Inflammatory macrophage treated with lipopolysaccharide for 1 hour (primary cell): ENCODE measurements at regions not wholly inside any gene's neighbourhood (a gene's known extent, or its start where the extent isn't known, plus 50 kb on each side); places are given as distances from the start of the nearest gene placed in this dataset.
A peak's percentile ranks its signal among the peaks of the same experiment; 100 is the strongest.

Source experiments
- DNase-seq, 2 donors: peaks; one replicate each; pipeline ENCODE4 v3.0.0-alpha.2; 2020 to 2022

DNA sequence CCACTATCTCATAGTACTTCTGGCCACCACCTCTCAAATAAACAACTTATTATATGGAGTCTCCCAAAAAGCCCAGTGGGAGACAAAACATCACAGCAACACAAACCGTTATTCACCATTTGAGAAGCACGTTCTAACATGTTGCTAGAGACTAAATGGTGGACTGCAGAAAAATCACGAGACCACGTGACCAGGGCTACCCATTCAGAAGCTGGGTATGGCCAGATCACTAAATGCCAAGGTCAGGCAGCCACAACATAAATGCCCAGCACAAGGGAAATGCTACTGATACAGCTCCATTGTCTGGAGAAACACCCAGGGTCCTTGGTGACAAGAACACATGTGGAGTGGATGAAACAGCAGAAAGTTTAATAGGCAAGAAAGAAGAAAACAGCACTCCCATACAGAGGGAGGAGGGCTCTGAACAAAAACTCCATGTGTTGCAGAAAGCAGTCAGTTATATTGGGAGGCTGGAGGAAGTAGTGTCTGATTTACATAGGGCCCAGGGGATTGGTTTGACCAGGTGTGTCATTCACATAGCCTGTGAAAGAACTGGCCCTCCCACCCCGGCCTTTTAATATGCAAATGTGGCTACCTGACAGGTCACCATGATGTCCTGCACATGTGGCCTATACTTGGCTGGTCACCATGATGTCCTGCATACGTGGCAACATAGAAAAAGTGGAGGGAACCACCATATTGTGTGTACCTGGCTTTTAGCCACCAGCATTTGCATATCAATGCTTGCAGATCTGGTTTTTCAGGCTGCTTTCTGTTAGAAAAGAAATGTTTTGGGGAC is 97.2 kb downstream of the TRIM36 start:
- DNase-seq, result no peak

DNA sequence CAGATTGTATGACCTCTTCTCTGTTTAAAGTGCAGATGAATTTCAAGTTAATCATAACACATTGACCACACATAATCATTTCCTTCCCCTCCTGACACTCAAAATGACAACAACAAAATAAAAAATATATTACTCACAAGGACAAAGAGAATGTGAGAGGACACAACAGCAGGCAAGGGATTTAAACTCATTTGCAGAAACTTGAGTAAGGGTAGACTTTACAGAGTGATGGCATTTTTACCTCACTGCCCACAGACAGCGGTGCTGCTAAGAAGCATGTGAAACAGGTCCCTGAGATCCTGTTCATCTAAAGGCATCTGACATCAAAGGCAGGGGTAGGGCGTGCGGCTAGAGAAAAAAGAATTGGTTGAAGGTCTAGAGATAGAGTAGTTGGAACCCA is 99.0 kb downstream of the TRIM36 start:
- no peak for DNase-seq

DNA sequence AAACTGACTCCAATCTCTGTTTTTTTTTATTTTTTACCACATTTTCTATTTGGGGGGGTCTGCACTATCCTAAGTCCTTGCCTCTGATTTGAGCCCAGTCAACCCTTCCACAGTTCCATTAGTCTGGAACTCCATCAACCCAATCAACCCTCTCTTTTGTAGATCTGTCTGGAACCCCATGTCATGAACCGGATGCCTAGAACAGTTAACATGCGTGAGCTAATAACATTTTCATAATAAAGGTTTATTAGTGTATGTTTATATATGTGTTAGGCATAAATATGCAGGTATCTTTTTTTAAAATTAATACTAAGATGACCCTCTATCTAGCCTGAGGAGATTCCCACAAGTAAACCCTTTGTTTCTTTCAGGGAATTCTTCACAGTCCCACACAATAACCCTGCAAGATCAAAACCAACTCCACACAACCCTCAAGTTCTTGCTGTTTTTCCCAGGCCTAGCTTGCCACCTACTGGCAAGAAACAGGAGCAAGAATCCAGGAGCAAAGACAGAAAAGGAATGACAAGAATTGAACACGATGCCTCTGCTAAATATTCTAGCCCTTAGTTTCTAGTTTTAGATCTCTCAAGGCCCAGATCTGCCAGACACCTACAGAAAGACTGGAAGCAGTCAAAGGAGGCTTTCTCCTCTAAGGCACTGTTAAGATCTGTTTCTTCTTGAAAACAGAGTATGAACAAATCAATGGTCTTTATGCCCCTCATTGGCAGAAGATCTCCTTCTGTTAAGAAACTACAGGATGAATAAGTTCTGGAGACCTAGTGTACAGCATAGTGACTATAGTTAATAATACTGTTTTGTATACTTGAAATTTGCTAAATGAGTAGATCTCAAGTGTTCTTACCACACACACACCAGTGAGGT is 100.4 kb downstream of the TRIM36 start:
- peak; percentile 32 to 35 for DNase-seq

DNA sequence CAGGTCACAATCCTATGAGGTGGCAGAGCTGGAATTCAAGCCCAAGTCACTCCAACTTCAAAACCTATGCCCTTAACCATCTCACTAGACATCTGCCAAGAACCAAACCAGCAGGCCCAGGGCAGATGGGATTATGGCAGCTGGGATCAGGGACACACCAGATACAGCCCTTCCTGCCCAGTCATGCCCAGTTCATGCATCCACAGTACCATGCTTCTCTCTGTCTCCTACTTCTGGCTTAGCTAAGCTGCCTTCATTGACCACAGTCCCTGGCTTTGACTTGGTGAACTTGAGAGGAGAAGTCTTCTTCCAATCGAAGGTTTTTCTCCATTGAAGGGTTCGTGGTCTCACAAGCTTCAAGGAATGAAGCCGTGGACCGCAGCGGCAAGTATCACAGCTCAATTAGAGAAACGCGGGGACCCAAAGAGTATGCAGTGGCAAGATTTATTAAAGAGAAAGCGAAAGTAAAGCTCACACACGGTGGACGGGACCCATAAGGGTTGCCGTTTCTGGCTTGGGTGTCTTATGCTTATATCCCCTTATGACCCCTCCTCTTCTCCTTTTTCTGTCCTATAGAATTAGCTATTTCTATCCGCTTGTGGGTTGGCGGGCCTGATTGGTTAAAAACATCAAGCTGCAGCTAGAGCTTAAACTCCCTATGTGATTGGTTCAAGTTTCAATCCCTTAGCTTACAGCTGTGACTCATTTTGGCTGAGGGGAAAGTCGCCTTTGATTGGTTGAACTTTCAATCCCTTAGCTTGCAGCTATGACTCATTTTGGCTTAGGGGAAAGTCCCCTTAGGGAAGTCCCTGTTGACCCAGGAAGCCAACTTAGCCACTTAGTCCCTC is 101.2 kb downstream of the TRIM36 start:
- peak; percentile 53 to 65 for DNase-seq

DNA sequence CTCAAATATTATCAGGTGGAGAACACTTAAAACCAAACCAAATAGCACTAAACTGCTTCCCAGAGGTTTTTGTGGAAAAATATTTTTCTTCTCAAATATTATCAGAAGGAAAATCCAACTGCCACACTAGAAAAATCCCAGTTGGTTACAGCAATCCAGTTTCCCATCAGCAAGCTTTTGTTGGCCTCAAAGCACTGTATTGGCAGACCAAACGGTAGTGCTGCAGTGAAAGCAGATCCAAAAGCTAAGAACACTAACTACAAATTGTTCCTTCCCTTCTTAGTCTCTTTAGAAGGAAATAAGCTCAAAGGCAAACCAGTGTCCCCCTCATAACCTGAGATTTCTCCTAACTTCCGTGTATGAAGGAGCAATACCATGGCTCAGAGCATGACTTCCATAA is 105.3 kb downstream of the TRIM36 start:
- DNase-seq, result no peak

DNA sequence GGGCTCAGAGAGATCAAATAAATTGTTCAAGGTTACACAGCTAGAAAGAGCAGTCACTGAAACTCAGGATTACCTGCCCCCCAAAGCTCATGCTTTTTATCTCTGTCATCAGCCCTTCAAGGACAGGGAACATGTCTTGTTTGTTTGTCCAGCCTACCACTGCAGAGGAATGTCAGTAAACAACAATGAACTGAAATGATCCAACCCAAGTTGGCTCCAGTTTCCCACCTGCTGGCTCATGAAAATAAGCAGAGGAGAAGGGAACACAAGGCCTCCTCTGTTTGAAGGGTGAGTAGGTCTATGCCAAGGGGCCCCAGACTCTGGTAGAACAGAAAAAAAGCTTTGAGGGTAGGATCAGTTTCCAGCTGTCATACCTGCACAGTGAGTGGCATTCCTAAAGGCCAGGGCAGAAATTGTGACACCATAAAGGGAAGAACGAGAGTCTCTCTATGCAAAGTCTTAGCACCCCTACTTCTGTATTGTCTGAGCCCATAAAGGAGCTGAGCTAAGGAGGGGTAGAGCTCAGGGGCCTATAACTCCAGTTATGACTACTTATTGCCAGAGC is 115.2 kb downstream of the TRIM36 start:
- no peak for DNase-seq

DNA sequence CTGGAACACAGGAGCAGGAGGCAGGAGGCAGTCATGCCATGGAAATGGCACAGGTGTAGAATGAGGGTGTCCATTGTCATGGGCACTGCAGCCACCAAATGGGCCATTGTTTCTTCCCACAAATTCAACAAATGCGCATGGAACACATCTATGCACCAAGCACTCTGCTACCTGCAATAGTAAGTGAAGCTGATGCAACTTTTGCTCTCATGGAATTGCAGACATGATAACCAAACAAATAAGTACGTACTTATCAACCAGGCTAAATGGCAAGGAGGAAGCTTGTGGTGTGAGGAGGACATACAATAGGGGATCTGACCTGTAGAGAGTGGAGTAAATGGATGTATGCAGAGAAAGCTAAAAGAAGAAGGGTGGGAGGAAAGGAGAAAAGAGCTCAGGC is 116.8 kb downstream of the TRIM36 start:
- no peak for DNase-seq

DNA sequence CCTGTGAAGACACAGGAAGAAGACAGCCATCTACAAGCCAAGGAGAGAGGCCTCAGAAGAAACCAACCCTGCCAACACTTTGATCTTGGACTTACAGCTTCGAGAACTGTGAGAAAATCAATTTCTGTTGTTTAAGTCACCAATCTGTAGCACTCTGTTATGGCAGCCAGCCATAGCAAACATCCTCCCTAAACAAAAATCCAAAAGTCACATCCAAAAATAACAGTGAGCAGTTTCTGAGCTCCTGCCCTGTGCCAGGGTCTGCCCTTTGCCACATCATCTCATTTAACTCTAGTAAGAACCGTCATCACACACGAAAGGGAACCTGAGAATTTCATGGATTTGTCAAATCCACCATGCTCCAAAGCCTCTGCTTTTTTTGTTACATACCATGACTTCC is 118.8 kb downstream of the TRIM36 start:
- no peak for DNase-seq

DNA sequence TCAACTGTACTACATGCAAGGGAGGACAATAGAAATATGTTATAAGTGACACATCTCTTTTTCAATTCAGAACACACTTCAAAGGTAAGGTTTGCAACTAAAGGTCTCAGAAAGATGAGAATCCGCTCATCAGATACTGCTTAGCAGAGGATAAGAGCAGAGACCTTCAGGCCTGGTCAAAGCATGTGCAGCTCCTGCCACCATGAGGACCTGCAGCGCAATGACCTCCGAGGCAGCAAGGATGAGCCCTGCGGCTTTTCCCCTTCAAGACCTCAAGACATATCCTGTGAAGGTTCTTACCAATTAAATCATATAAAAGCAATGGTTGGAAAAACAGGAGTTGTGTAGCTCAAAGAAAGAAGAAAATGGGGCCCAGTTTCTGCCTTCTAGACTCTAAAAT is 135.8 kb downstream of the TRIM36 start:
- DNase-seq, result peak; percentile 0 to 5

DNA sequence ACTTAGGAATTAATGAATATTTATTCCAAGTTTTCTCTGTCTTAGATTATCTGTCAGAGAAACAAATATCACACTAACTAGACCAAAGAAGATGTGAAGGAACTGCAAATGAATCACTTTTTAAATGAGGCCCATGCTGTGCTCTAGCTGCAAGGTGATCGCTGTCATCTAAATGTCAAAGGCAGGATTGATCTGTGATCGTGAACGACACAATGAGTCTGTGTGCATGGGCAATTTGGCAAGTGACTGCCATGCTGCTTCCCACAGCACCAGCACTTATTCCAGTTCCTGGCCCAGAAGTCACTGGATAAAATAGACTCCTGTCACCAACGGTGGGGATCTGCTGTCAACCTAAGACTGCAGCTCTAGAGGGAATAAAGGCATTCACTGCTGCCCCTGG is 141.2 kb downstream of the TRIM36 start:
- no peak for DNase-seq

DNA sequence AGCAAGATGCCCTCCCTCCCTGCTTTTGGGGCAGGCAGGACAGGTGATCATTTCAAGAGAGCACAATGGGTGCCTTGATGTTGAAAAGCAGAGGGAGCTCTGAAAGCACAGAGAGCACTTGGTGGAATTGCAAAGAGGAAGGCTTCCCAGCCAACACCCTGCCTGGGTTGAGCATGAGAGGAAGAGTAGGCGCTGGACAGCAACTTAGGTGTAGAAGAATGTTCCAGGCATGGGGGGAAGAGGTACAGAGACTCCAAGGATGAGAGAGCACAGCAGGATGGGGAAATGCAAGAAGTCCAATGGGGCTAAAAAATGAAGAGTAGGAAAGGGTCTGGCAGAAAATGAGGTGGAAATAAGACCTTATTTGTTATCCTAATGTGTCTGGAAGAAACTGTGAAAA is 144.8 kb downstream of the TRIM36 start:
- DNase-seq, result no peak

DNA sequence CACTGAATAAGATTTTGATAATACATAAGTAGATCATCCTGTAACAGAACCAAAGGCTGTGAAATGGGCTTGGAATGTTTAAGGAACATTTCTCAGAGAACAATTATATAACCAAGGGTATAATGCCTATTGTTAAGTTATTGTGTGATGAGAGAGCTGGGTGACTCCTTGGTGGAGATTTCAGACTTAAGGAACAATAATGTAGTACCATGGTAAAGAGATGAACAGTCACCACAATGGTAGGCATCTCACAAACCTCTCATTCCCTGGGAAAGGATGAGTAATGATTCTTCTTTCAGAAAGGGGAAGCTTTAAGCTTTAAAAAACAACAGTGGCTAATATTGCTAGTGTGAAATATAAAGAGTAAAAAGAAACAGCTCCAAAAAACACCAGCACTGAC is 147.4 kb downstream of the TRIM36 start:
- DNase-seq, result no peak

DNA sequence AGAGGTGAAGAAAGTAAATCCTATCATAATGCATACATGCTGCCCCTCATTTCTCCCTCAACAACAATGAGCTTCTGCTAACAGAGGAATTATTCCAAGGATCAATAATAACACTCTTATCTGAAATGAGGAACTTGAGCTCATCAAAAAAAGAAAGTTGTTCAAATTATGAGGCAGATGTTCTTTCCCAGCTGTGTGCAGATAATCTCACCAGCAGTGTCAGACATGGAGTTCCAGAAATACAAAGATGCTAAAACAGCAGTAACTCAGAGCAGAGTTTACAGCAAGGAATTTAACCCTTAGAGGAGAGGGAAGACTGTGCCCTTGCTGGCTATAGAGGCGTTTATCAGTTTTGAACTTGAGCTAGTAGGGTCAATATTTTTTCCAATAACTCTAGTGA is 153.1 kb downstream of the TRIM36 start:
- DNase-seq, result no peak

DNA sequence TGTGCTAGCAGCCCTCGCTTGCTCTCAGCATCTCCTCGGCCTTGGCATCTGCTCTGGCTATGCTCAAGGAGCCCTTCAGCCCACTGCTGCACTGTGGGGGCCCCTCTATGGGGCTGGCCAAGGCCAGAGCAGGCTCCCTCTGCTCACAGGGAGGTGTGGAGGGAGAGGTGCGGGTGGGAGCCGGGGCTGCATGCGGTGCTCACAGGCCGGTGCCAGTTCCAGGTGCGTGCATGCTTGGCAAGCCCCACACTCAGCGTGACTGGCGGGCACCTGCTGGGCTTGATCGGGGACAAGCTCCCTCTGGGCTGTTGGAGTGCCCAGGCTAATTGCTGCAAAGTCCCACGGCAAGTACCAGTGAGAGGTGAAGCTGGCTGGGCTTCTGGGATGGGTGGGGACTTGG is 170.5 kb downstream of the TRIM36 start:
- DNase-seq, result no peak

DNA sequence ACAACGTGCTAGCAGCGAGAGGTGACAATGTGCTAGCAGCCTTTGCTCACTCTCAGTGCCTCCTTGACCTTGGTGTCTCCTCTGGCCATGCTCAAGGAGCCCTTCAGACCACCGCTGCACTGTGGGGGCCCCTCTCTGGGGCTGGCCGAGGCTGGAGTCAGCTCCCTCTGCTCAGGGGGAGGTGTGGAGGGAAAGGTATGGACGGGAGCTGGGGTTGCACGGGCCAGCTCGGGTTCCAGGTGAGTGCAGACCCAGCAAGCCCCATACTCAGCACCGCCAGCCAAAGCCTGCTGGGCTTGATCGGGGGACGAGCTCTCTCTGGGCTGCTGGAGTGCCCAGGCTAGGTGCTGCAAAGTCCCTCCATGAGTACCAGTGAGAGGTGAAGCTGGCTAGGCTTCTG is 180.2 kb downstream of the TRIM36 start:
- no peak for DNase-seq

DNA sequence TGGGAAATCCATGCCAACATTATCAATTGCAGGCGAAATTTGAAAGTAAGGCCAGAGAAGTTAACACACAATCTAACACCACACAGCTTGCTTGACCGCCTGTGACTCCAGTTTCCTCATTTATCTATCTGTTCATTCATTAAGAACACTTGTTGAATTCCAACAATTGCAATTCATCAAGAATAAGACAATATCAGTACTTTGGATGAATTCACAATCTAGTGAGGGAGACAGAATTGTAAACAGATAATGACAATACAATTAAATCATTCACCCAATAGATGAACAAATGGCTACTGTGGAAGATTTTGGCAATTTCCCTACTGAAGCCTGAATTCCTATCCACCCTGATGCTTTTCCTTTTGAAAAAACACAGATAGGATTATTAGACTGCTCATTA is 181.6 kb downstream of the TRIM36 start:
- no peak for DNase-seq

DNA sequence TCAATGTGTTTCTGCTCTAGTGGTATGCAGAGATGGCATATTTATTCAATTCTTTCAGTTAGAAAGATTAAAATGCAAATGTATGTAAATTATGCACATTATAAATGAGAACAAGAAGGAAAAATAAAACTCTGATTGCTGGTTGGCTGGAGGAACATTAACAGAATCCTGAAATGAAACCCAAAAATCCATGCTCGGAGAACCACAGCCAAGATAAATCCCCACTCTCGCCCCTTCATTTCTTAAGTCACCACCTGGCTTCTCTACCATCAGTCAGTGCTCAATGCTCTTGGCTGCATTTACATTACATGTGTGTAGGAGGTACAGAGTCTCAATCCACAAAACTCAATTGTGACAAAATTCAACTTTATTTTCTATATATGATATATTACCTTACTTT is 184.9 kb downstream of the TRIM36 start:
- DNase-seq, result no peak

DNA sequence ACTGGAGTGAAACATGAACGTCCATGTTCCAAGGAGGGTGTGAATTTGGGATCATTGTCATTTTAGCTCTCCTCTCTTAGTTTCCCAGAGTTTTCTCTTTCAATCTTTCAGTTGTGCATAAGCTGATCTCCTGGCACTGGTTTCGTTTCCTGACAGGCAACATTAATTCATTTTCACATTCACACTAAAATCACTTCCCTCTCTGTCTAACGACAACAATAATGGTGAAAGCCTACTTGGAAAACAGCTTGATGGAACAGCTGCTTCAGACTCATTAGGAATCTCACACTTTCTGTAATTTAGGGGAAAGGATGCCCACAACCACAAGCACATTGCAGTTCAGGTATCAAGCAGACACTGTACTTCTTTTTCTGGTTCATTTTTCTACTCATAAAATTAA is 188.6 kb downstream of the TRIM36 start:
- no peak for DNase-seq

DNA sequence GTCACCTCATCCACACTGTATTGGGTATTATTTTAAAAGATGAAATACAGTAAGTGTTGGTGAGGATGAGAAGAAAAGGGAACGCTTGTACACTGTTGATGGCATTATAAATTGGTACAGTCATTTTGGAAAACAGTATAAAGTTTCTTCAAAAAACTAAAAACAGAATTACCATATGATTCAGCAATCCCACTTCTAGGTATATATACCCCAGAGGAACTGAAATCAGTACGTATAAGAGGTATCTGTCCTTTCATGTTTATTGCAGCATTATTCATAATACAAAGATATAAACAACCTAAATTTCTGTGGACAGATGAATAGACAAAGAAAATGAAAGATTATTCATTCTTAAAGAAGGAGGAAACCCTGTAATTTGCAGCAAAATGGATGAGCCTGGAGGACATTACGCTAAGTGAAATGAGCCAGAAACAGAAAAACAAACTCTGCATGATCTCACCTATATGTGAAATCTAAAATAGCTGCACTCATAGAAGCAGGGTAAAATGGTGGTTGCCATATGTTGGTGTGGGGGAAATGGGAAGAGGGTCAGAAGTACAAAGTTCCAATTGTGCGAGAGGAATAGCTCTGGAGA is 191.6 kb downstream of the TRIM36 start:
- DNase-seq, result no peak

DNA sequence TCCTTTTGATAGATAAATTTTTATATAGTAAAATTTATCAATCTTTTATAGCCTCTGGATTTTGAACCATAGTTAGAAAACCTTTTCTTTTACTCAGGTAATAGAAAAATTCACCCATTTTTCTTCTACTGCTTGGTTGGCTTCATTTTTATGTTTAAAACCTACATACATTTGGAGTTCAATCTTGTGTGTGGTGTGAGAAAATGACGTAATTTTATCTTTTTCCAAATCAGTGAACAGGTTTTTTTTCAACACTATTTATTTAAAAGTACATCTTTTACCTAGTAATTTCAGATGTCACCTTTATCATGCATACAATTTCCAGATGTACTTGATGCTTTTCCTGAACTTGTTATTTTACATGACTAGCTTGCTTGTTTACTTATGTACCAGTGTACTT is 200.2 kb downstream of the TRIM36 start:
- DNase-seq, result no peak

DNA sequence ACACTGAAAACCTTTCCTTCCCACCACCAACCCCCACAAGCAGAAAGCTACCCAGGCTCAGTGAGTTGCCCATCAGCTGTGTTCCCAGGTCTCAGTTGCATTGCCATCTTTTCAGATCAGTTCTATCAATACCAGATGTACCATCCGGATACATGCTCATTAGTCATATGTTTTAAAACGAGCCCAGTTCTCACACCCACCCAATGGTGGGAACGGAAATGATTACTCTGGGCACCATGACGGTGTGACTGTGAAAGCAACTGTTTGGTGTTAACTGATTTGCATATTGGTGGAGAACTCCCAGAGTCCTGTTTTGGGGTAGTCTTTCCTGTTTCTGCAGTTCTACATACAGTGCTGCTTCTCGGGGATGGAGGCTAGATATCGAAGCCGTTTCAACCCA is 212.3 kb downstream of the TRIM36 start:
- DNase-seq, result no peak

DNA sequence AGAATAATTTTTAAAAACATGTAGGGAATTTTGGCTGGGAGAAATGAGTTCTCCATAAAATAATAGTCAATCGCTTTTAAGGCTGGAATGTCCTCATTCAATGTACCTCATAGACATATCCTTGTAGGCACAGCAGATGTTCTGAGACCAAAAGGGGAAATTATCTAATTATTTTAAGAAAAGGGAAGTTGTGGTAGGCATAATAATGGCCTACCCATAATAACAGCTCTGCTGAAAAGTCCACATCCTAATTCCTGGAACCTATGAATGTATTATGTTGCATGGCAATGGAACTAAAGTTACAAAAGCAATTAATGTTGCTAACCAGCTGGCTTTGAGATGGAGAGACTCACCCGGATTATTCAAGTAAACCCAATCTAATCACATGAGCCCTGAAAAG is 216.1 kb downstream of the TRIM36 start:
- DNase-seq, result peak; percentile 45 to 61

DNA sequence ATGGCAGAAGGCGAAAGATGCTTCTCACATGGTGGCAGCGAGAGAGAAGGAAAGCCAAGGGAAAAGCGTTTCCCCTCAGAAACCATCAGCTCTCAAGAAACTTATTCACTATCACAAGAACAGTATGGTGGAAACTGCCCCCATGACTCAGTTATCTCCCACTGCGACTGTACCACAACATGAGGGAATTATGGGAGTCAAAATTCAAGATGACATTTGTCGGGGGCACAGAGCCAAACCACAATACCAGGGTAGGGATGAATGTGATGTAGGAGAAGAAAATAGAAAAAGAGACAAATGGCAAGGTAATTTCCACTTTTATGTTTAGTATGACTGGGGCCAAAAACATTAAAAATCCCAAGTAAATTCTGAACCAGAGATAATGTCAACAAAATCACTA is 216.8 kb downstream of the TRIM36 start:
- DNase-seq, result no peak
